Naive thymus-derived CD8-positive, alpha-beta T cell (primary cell): ENCODE measurements at regions not wholly inside any gene's neighbourhood (a gene's known extent, or its start where the extent isn't known, plus 50 kb on each side); places are given as distances from the start of the nearest gene placed in this dataset.

Experiments used
- ATAC-seq, 2 donors: fragments of 150-1000 bp; cut with Tn5 transposase in 1 of 2; sonication (Bioruptor Pico), chemical (Tn5 transposase) in 1 of 2; 1 replicate in 1 of 2; 2 replicates in 1 of 2; pipeline ENCODE4 v1.10.0; 2021; ENCODE audit warnings: mild to moderate bottlenecking in 2 of 2, moderate library complexity in 2 of 2
- POLR2A ChIA-PET: fragments of 350-600 bp; sonication (Branson Sonifier 250); formaldehyde crosslinking; loops from one replicate; lab custom pipeline; 2021; ENCODE audit warnings: antibody characterized with exemption; lab: Charles Lee
- DNase-seq, 10 donors: peaks; one replicate each; pipeline versions ENCODE4 v3.0.0 to v3.0.0-alpha.2; 2020 to 2022
- H3K27ac Mint-ChIP-seq, 10 donors: one replicate each; pipeline ENCODE4 v1.8.0; 2020 to 2022; ENCODE audit warnings: mild to moderate bottlenecking in 10 of 10, mixed read lengths in 10 of 10, moderate library complexity in 4 of 10, inconsistent platforms in 1 of 10
- H3K27me3 Mint-ChIP-seq, 5 donors: one replicate each; pipeline ENCODE4 v1.8.0; 2021 to 2022; ENCODE audit warnings: mixed read lengths in 5 of 5
- H3K36me3 Mint-ChIP-seq, 3 donors: one replicate each; pipeline ENCODE4 v1.8.0; 2020 to 2022; ENCODE audit warnings: mixed read lengths in 3 of 3, mild to moderate bottlenecking in 2 of 3, inconsistent platforms in 1 of 3
- H3K4me1 Mint-ChIP-seq, 4 donors: one replicate each; pipeline ENCODE4 v1.8.0; 2021 to 2022; ENCODE audit warnings: mixed read lengths in 4 of 4
- H3K4me3 Mint-ChIP-seq, 10 donors: one replicate each; pipeline ENCODE4 v1.8.0; 2020 to 2022; ENCODE audit warnings: mild to moderate bottlenecking in 10 of 10, mixed read lengths in 10 of 10, moderate library complexity in 6 of 10, inconsistent platforms in 1 of 10
- H3K9me3 Mint-ChIP-seq, 9 donors: one replicate each; pipeline ENCODE4 v1.8.0; 2020 to 2022; ENCODE audit warnings: mixed read lengths in 9 of 9, mild to moderate bottlenecking in 3 of 9, inconsistent platforms in 1 of 9, moderate library complexity in 1 of 9

- no peak for ATAC-seq
Measured at GRCh38 chr14:44384093-44384492, 123.0 kb downstream of the FSCB start.

DNA sequence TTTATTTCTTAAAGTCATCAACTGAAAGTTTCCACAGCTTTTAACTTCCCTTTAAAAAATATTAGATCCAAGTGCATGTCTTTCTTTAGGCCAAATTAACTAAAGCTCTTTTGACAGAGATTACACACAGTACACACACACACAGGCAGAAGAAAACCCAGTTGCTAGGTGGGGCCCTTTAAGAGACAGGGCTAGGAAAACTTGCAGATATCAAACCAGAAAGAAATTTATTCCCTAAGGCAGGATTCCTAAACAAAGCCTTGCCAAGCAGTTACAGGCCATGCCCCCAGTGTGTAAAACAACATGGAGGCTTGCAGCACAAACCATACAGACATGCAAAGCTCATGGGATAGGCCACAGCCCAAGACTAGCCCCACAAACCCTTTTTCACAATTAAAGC, 123.4 kb downstream of the FSCB start:
- Mint-ChIP-seq H3K4me3 (no peak overlapping the region), H3K27me3 (no peaks in the 10 kb centered on the region), H3K27ac (no peak overlapping the region), H3K4me1 (no peaks in the 10 kb centered on the region), H3K36me3 (no peaks in the 10 kb centered on the region), H3K9me3 (peaks cover 0 to 15% (median 0%) of the 10 kb centered on the region in 9 donors)
- POLR2A ChIA-PET: no interaction called here
- ATAC-seq (no peak), DNase-seq (no peak)

More at GRCh38 chr14:44384093-44384492, 123.0 kb downstream of the FSCB start:
- H3K36me3 Mint-ChIP-seq: no peaks in the 10 kb centered on the region
- no peak overlapping the region for H3K27ac Mint-ChIP-seq
- POLR2A ChIA-PET: no interaction called here
- H3K9me3 Mint-ChIP-seq: peaks cover 0 to 15% (median 0%) of the 10 kb centered on the region in 9 donors
- no peak for DNase-seq
- H3K27me3 Mint-ChIP-seq: no peaks in the 10 kb centered on the region
- no peak overlapping the region for H3K4me3 Mint-ChIP-seq
- no peaks in the 10 kb centered on the region for H3K4me1 Mint-ChIP-seq

DNA sequence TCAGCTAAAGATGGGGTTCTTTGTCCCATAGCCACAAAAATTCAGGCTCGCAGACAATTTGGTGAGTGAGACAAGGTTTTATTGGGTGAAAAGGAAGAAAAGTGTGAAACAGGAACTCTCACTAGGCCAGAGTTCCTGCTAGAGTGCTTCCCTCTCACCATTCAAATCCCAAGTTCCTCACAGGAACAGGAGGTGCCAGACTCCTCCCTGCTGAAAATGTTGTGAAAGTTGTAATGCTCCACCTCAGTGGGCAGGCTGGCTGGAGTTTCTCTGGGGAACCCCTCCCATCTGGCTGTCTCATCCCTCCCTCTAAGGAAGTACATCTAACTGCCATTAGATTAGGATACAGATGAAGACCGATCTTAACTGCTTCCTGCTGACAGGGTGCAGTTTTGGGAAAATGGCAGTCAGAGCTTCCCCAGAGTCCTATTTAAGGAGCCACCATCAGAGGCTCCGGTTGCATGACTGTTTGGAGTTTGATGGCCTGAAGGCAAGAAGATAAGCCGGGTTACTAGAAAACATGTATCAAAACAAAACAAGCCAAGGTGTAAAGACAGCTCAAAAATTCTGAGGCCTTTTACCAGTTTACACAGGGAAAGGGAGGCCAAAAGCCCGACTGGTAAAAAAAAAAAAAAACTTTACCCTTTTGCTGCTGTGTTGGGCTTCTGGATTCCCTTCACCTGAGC, 127.6 kb downstream of the FSCB start:
- DNase-seq (no peak), ATAC-seq (no peak)
- Mint-ChIP-seq H3K4me1 (no peaks in the 10 kb centered on the region), H3K36me3 (peaks cover 0 to 8% (median 0%) of the 10 kb centered on the region in 3 donors), H3K9me3 (peaks cover 0 to 33% (median 17%) of the 10 kb centered on the region in 9 donors), H3K27me3 (no peaks in the 10 kb centered on the region), H3K27ac (no peak overlapping the region), H3K4me3 (no peak overlapping the region)
- POLR2A ChIA-PET: no interaction called here

- ATAC-seq: no peak
- no peaks in the 10 kb centered on the region for H3K27me3 Mint-ChIP-seq
Measured at GRCh38 chr14:44374906-44375305, 132.2 kb downstream of the FSCB start.

DNA sequence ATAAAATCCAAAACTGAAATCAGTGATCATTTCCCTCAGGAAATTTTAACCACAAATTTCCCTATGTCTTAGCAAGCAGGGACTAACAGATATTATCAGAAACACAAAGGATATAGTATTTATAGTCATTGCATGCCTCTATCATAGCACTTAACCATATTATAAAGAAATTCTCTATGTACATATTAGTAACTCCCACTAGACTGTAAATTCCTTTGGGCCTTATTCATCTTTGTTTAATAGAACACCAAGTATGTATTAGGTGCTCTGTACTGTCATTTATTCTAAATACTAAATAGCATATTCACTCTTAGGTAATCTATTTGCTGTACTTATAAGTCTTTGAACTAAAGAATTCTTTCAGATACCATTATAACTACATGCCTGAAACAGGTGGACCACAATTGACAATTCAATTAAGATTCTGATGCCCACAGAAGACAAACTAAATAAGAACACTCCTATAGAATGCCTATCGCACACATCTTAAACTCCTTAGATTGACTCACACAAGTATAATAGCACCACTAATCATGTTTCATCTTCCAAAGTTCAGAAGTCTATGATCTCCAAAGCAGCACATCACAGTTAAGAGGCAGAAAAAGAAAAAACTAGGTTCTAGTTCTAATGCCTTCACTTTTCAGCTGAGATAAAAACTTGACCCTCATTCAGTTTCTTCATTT, 134.1 kb downstream of the FSCB start:
- Mint-ChIP-seq H3K27ac (no peak overlapping the region), H3K27me3 (no peaks in the 10 kb centered on the region), H3K4me3 (no peak overlapping the region), H3K9me3 (peaks cover 0 to 33% (median 16%) of the 10 kb centered on the region in 9 donors), H3K4me1 (no peaks in the 10 kb centered on the region), H3K36me3 (peaks cover 0 to 8% (median 0%) of the 10 kb centered on the region in 3 donors)
- POLR2A ChIA-PET: no interaction called here
- ATAC-seq: no peak
- DNase-seq: no peak

More at GRCh38 chr14:44374906-44375305, 132.2 kb downstream of the FSCB start:
- Mint-ChIP-seq H3K27ac (no peak overlapping the region), H3K9me3 (peaks cover 0 to 35% (median 19%) of the 10 kb centered on the region in 9 donors), H3K4me3 (no peak overlapping the region), H3K4me1 (no peaks in the 10 kb centered on the region), H3K36me3 (peaks cover 0 to 8% (median 0%) of the 10 kb centered on the region in 3 donors)
- no peak for DNase-seq
- POLR2A ChIA-PET: no interaction called here

DNA sequence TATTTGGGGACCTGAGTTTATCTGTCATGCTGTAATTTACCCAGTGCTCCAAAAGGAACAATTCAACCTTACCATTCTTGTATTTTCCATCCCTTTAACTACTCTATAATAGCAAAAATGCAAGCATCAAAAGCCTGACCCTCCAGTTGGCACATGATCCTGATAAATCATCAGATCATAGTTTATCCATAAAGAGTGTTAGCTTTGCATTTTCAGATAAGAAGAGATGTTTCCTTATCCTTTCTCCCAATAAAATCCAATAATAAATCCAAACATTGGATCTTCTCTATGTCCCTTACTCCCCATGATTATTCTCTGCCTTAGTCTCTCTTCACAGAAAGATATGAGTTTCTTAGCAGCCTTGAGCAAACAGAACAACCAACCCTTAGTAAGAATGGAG, 134.9 kb downstream of the FSCB start:
- peaks cover 0 to 4% (median 0%) of the 10 kb centered on the region in 3 donors for H3K36me3 Mint-ChIP-seq
- no peak for ATAC-seq
- H3K9me3 Mint-ChIP-seq: peaks cover 0 to 26% (median 13%) of the 10 kb centered on the region in 9 donors

DNA sequence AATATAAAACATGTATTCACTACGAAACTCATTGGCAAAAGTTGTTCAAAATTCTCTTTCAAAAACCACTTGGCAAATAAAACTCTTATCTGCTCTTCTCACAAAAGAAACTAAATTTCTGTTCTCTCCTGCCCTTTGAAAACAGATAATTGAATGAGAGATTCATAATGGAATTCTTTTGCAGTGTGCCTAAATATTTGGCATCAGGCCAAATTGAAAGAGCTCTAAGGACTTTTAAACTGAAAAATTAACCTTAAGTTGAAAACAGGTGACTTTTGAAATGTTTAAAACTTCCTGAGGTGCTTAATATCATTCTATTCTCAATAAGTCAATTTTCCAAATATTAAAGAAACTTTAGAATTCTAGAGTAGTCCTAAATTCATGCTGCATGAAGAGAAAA, 136.4 kb downstream of the FSCB start:
- Mint-ChIP-seq H3K9me3 (peaks cover 0 to 21% (median 7%) of the 10 kb centered on the region in 9 donors), H3K27me3 (no peaks in the 10 kb centered on the region), H3K4me1 (no peaks in the 10 kb centered on the region), H3K27ac (no peak overlapping the region), H3K4me3 (no peak overlapping the region), H3K36me3 (no peaks in the 10 kb centered on the region)
- POLR2A ChIA-PET: no interaction called here
- ATAC-seq (no peak), DNase-seq (no peak)

More for the DNA sequence above, 134.9 kb downstream of the FSCB start:
- H3K27ac Mint-ChIP-seq: no peak overlapping the region
- H3K27me3 Mint-ChIP-seq: no peaks in the 10 kb centered on the region
- no peak overlapping the region for H3K4me3 Mint-ChIP-seq
- DNase-seq: no peak
- H3K4me1 Mint-ChIP-seq: no peaks in the 10 kb centered on the region
- POLR2A ChIA-PET: no interaction called here

GRCh38 chr14:44369401-44370123, 137.5 kb downstream of the FSCB start:
- DNase-seq (no peak), ATAC-seq (no peak)
- H3K27ac Mint-ChIP-seq: no peak overlapping the region
- H3K4me1 Mint-ChIP-seq: no peaks in the 10 kb centered on the region
- H3K4me3 Mint-ChIP-seq: no peak overlapping the region
- H3K27me3 Mint-ChIP-seq: no peaks in the 10 kb centered on the region
- H3K36me3 Mint-ChIP-seq: no peaks in the 10 kb centered on the region
- H3K9me3 Mint-ChIP-seq: peaks cover 0 to 20% (median 7%) of the 10 kb centered on the region in 9 donors
- POLR2A ChIA-PET: no interaction called here

- H3K9me3 Mint-ChIP-seq: peaks cover 0 to 30% (median 8%) of the 10 kb centered on the region in 9 donors
- no peaks in the 10 kb centered on the region for H3K27me3 Mint-ChIP-seq
- POLR2A ChIA-PET: no interaction called here
Measured at GRCh38 chr14:44361083-44361482, 146.0 kb downstream of the FSCB start.

DNA sequence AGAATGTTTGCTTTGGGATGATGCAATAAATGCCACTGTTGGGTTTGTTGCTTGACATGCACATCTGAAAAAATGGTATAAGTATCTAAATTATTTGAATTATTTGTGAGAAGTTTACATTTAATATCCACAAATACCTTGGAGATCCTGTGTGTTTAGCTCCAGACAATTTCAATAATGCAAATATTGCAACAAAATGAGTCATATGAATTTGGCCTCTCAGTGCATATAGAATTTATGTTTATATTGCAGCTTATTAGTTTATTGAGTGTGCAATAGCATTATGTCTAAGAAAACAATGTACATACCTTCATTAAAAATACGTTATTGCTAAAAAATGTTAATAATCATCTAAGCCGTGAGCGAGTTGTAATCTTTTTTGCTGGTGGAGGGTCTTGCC, 153.3 kb downstream of the FSCB start:
- H3K4me3 Mint-ChIP-seq: no peak overlapping the region
- H3K9me3 Mint-ChIP-seq: peaks cover 3 to 32% (median 9%) of the 10 kb centered on the region in 9 donors
- POLR2A ChIA-PET: no interaction called here
- ATAC-seq (no peak), DNase-seq (no peak)
- H3K36me3 Mint-ChIP-seq: no peaks in the 10 kb centered on the region
- no peaks in the 10 kb centered on the region for H3K4me1 Mint-ChIP-seq
- H3K27me3 Mint-ChIP-seq: no peaks in the 10 kb centered on the region
- no peak overlapping the region for H3K27ac Mint-ChIP-seq

More at GRCh38 chr14:44361083-44361482, 146.0 kb downstream of the FSCB start:
- no peak overlapping the region for H3K27ac Mint-ChIP-seq
- DNase-seq (no peak), ATAC-seq (no peak)
- H3K4me3 Mint-ChIP-seq: no peak overlapping the region
- no peaks in the 10 kb centered on the region for H3K36me3 Mint-ChIP-seq
- no peaks in the 10 kb centered on the region for H3K4me1 Mint-ChIP-seq

DNA sequence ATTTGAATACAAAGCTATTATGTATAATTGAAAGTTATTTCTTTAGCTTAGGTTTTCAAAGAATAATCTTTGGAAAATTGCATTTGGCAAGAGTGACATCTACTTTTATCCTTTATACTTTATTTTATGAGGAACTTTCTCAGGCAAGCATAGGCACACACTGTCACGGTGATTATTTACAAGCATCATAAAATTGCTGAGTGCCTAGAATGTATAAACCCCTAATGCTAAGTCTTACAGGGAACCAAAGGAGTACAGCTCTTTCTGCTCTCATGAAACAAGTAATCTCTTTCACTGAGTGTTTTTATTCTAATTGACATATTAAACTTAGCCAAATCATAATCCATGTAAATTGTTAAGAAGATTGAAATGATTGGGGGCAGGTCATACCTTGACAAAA, 154.9 kb downstream of the FSCB start:
- Mint-ChIP-seq H3K36me3 (peaks cover 0 to 2% (median 0%) of the 10 kb centered on the region in 3 donors), H3K4me1 (no peaks in the 10 kb centered on the region)

DNA sequence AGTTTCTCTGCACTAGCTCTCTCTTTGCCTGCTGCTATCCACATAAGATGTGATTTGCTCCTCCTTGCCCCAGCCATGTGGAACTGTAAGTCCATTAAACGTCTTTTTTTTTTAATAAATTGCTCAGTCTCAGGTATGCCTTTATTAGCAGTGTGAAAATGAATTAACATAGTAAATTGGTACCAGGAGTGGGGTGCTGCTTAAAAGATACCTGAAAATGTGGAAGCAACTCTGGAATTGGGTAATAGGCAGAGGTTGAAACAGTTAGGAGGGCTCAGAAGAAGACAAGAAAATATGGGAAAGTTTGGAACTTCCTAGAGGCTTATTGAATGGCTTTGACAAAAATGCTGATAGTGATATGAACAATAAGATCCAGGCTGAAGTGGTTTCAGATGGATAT, 159.8 kb downstream of the FSCB start:
- H3K27me3 Mint-ChIP-seq: no peaks in the 10 kb centered on the region
- H3K4me1 Mint-ChIP-seq: no peaks in the 10 kb centered on the region
- no peak overlapping the region for H3K27ac Mint-ChIP-seq
- H3K9me3 Mint-ChIP-seq: peaks cover 9 to 36% (median 16%) of the 10 kb centered on the region in 9 donors
- no peak for ATAC-seq
- POLR2A ChIA-PET: no interaction called here
- DNase-seq: no peak
- H3K36me3 Mint-ChIP-seq: peaks cover 0 to 5% (median 0%) of the 10 kb centered on the region in 3 donors
- H3K4me3 Mint-ChIP-seq: no peak overlapping the region

More for the DNA sequence above, 154.9 kb downstream of the FSCB start:
- Mint-ChIP-seq H3K27me3 (no peaks in the 10 kb centered on the region), H3K27ac (no peak overlapping the region), H3K4me3 (no peak overlapping the region), H3K9me3 (peaks cover 4 to 35% (median 16%) of the 10 kb centered on the region in 9 donors)
- DNase-seq (no peak), ATAC-seq (no peak)
- POLR2A ChIA-PET: no interaction called here

- no peak overlapping the region for H3K27ac Mint-ChIP-seq
- ATAC-seq: no peak
- no peaks in the 10 kb centered on the region for H3K27me3 Mint-ChIP-seq
- peaks cover 0 to 22% (median 6%) of the 10 kb centered on the region in 9 donors for H3K9me3 Mint-ChIP-seq
- DNase-seq: no peak
- POLR2A ChIA-PET: no interaction called here
- H3K36me3 Mint-ChIP-seq: no peaks in the 10 kb centered on the region
- no peak overlapping the region for H3K4me3 Mint-ChIP-seq
- no peaks in the 10 kb centered on the region for H3K4me1 Mint-ChIP-seq
Measured at GRCh38 chr14:44341116-44341515, 166.0 kb downstream of the FSCB start.
